ENCODE measurements at regions not wholly inside any gene's neighbourhood (a gene's known extent, or its start where the extent isn't known, plus 50 kb on each side); places are given as distances from the start of the nearest gene placed in this dataset.

GRCh38 chr11:69909561-69910518 is 90.6 kb upstream of the FGF3 start:
- Histone ChIP-seq H3K4me3 (replicated peaks; ENCODE audit: low read depth, low read length) (no peak overlapping the region), H3K27me3 (replicated peaks; ENCODE audit: control insufficient read depth, insufficient read depth, low read length) (no peaks in the 10 kb centered on the region; the same call in 1 of the 2 replicates), H3K36me3 (ENCODE audit: control insufficient read depth, insufficient read depth, low read length) (no peaks in the 10 kb centered on the region)
- TF ChIP-seq, protein P1, sequence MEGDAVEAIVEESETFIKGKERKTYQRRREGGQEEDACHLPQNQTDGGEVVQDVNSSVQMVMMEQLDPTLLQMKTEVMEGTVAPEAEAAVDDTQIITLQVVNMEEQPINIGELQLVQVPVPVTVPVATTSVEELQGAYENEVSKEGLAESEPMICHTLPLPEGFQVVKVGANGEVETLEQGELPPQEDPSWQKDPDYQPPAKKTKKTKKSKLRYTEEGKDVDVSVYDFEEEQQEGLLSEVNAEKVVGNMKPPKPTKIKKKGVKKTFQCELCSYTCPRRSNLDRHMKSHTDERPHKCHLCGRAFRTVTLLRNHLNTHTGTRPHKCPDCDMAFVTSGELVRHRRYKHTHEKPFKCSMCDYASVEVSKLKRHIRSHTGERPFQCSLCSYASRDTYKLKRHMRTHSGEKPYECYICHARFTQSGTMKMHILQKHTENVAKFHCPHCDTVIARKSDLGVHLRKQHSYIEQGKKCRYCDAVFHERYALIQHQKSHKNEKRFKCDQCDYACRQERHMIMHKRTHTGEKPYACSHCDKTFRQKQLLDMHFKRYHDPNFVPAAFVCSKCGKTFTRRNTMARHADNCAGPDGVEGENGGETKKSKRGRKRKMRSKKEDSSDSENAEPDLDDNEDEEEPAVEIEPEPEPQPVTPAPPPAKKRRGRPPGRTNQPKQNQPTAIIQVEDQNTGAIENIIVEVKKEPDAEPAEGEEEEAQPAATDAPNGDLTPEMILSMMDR (IDR thresholded peaks at IDR 0.05; ENCODE audit: insufficient read depth, low read length, poor library complexity, severe bottlenecking), result peak; percentile 87
- DNase-seq (ENCODE audit: extremely low read depth, insufficient read length), result no peak

DNA sequence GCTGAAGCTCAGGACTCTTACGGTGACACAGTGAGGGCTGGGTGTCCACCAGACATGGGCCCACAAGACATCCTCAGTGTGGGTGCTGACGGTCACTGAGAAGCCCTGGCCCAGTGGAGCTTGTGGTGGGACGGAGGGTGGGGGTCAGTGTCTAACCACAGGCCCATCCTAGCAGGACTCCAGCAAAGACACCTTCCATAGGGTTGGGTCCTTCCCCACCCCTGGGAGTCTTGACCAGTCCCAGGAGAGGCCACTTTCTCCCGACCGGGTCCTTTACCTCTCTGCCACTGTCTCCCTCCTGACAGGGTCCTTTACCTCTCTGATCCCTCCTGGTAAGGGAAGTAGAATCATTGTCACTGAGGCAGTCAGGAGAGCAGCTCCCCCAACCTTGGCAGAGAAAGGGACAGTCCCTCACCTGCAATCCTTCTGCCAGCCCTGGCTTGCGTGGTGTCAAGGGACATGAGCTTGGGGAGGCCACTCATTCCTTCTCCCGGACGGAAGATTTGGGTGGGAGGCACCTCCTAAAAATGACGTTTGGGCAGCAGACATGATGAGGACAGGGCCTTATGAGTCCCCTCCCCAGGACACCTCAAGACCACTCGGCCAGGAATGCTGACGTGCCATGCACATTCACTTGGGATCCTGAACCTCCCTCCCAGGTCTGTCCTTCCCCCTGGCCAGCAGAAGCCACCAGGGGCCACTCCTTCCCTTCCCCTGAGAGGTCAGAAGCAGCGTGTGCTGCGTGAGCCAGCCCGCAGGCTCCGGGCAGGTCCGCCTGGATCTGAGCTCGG is 91.5 kb upstream of the FGF3 start:
- no peaks in the 10 kb centered on the region for H3K36me3 ChIP-seq (ENCODE audit: control insufficient read depth, insufficient read depth, low read length)
- DNase-seq (ENCODE audit: extremely low read depth, insufficient read length), result no peak
- H3K27me3 ChIP-seq (replicated peaks; ENCODE audit: control insufficient read depth, insufficient read depth, low read length), result no peaks in the 10 kb centered on the region; the same call in none of the 2 replicates
- TF ChIP-seq, protein P1 (IDR thresholded peaks at IDR 0.05; ENCODE audit: insufficient read depth, low read length, poor library complexity, severe bottlenecking), result no peak
- H3K4me3 ChIP-seq (replicated peaks; ENCODE audit: low read depth, low read length), result no peak overlapping the region

DNA sequence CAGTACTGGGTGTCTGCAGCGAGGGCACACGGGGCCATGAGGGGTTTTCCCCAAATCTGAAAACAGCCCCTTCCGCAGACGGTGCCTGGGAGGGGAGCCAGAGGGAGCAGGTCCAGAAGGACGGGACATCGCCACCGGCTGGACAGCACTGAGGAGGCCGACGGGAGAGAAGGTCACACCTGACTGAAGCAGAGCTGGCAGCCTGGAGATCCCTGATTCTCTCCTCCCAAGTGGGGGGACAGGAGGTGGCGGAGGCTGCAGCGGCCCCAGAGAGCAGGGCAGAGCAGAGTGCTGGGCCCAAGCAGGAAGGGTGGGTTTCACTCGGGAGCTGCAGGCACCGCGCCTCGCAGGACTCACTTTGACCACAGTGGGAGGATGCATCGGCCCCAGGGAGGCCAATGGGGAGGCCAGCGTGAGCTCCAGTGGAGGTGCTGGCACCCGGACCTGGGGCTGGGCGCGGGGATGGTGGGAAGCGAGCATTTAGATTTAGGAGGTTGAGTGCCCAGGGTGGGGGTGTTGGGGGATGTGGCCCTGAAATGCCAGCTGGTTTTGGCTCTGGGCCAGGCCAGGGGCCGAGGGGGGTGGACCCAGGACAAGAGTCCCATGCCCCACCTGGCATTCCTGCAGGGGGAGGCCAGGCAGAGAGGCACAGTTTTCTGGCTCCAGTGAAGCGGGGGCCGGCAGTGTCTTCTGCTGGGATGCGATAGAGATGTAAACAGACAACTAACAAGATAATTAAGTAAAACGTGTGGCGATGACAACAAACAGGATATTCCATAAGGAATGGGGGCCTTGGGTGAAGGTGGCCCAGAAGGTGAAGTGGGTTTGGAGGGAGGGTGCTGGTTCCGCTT is 92.3 kb upstream of the FGF3 start:
- no peak for DNase-seq (ENCODE audit: extremely low read depth, insufficient read length)
- Histone ChIP-seq H3K4me3 (replicated peaks; ENCODE audit: low read depth, low read length) (no peak overlapping the region), H3K27me3 (replicated peaks; ENCODE audit: control insufficient read depth, insufficient read depth, low read length) (no peaks in the 10 kb centered on the region; the same call in none of the 2 replicates), H3K36me3 (ENCODE audit: control insufficient read depth, insufficient read depth, low read length) (no peaks in the 10 kb centered on the region)
- TF ChIP-seq, protein P1 (IDR thresholded peaks at IDR 0.05; ENCODE audit: insufficient read depth, low read length, poor library complexity, severe bottlenecking), result no peak

GRCh38 chr11:69912161-69912910 is 93.1 kb upstream of the FGF3 start:
- DNase-seq (ENCODE audit: extremely low read depth, insufficient read length), result no peak
- H3K36me3 ChIP-seq (ENCODE audit: control insufficient read depth, insufficient read depth, low read length), result no peaks in the 10 kb centered on the region
- no peak overlapping the region for H3K4me3 ChIP-seq (replicated peaks; ENCODE audit: low read depth, low read length)
- no peaks in the 10 kb centered on the region; the same call in none of the 2 replicates for H3K27me3 ChIP-seq (replicated peaks; ENCODE audit: control insufficient read depth, insufficient read depth, low read length)
- TF ChIP-seq, protein P1 (IDR thresholded peaks at IDR 0.05; ENCODE audit: insufficient read depth, low read length, poor library complexity, severe bottlenecking), result no peak
